Testis (tissue), 2 donors: ENCODE measurements at regions not wholly inside any gene's neighbourhood (a gene's known extent, or its start where the extent isn't known, plus 50 kb on each side); places are given as distances from the start of the nearest gene placed in this dataset.

ENCODE experiments used
- CTCF ChIP-seq, 3 experiments: fragments of 450-650 bp in 2 of 3; fragments of 200-600 bp in 1 of 3; sonication (generic) in 1 of 3; IDR thresholded peaks; one replicate each; pipeline ENCODE4 v1.5.1; 2016 to 2019; ENCODE audit warnings: antibody characterized with exemption in 3 of 3, mild to moderate bottlenecking in 2 of 3, moderate library complexity in 1 of 3
- POLR2A ChIP-seq: fragments of 450-650 bp; IDR thresholded peaks from one replicate; pipeline ENCODE4 v1.6.1; 2017; ENCODE audit warnings: antibody characterized with exemption, mild to moderate bottlenecking, moderate library complexity

- TF ChIP-seq CTCF (IDR thresholded peaks at IDR 0.05) (no peak), POLR2A (no peak)
These were observed 215.1 kb upstream of the RPS23 start for GRCh38 chr5:82493221-82493620.
